ENCODE measurements at regions not wholly inside any gene's neighbourhood (a gene's known extent, or its start where the extent isn't known, plus 50 kb on each side); places are given as distances from the start of the nearest gene placed in this dataset.
"Not testable (repeated sequence)": the region's sequence is repeated elsewhere in the genome, so short reads cannot be mapped to it uniquely, and the experiment has no call there.

- not testable (repeated sequence) for DNase-seq
Measured at GRCh38 chr9:41839786-41840185, 289.4 kb downstream of the CNTNAP3B start.

GRCh38 chr9:41838953-41839352 is 290.3 kb downstream of the CNTNAP3B start:
- not testable (repeated sequence) for DNase-seq

GRCh38 chr9:41838562-41838851 is 290.7 kb downstream of the CNTNAP3B start:
- not testable (repeated sequence) for DNase-seq

GRCh38 chr9:41837684-41838561 is 291.3 kb downstream of the CNTNAP3B start:
- not testable (repeated sequence) for DNase-seq

- not testable (repeated sequence) for DNase-seq
Measured at GRCh38 chr9:41833108-41833507, 296.1 kb downstream of the CNTNAP3B start.

- not testable (repeated sequence) for DNase-seq
Measured at GRCh38 chr9:41824723-41825122, 304.5 kb downstream of the CNTNAP3B start.

GRCh38 chr9:41802706-41803105 is 326.5 kb downstream of the CNTNAP3B start:
- DNase-seq = not testable (repeated sequence)

- DNase-seq = not testable (repeated sequence)
Measured at GRCh38 chr9:41798684-41799083, 330.5 kb downstream of the CNTNAP3B start.

- DNase-seq = not testable (repeated sequence)
Measured at GRCh38 chr9:41790719-41791363, 338.4 kb downstream of the CNTNAP3B start.

- DNase-seq = not testable (repeated sequence)
Measured at GRCh38 chr9:41790007-41790406, 339.2 kb downstream of the CNTNAP3B start.

- not testable (repeated sequence) for DNase-seq
Measured at GRCh38 chr9:41789387-41789786, 339.8 kb downstream of the CNTNAP3B start.

GRCh38 chr9:41787951-41788350 is 341.3 kb downstream of the CNTNAP3B start:
- not testable (repeated sequence) for DNase-seq

GRCh38 chr9:41787270-41787669 is 342.0 kb downstream of the CNTNAP3B start:
- DNase-seq = not testable (repeated sequence)

GRCh38 chr9:41784006-41784405 is 345.2 kb downstream of the CNTNAP3B start:
- DNase-seq = not testable (repeated sequence)

GRCh38 chr9:41783070-41783810 is 346.0 kb downstream of the CNTNAP3B start:
- DNase-seq = not testable (repeated sequence)

- DNase-seq = not testable (repeated sequence)
Measured at GRCh38 chr9:41781899-41782298, 347.3 kb downstream of the CNTNAP3B start.

- DNase-seq = not testable (repeated sequence)
Measured at GRCh38 chr9:41779897-41780406, 349.3 kb downstream of the CNTNAP3B start.

GRCh38 chr9:41779192-41779591 is 350.0 kb downstream of the CNTNAP3B start:
- not testable (repeated sequence) for DNase-seq

GRCh38 chr9:41778535-41779071 is 350.6 kb downstream of the CNTNAP3B start:
- not testable (repeated sequence) for DNase-seq

GRCh38 chr9:41777536-41777935 is 351.7 kb downstream of the CNTNAP3B start:
- DNase-seq = not testable (repeated sequence)

- not testable (repeated sequence) for DNase-seq
Measured at GRCh38 chr9:41772541-41772940, 356.7 kb downstream of the CNTNAP3B start.

- DNase-seq = not testable (repeated sequence)
Measured at GRCh38 chr9:41771693-41772092, 357.5 kb downstream of the CNTNAP3B start.

- not testable (repeated sequence) for DNase-seq
Measured at GRCh38 chr9:41754822-41755221, 374.4 kb downstream of the CNTNAP3B start.
